SK-N-MC (cell line): ENCODE measurements at regions not wholly inside any gene's neighbourhood (a gene's known extent, or its start where the extent isn't known, plus 50 kb on each side); places are given as distances from the start of the nearest gene placed in this dataset.

ENCODE experiments used
- EZH2 ChIP-seq: fragments of 200-600 bp; sonication (generic); IDR thresholded peaks from one replicate; pipeline ENCODE4 v1.6.1; 2017; ENCODE audit warnings: antibody characterized with exemption
- FOXP2 ChIP-seq: optimal IDR thresholded peaks from 2 replicates; pipeline ENCODE3; 2011; ENCODE audit warnings: mild to moderate bottlenecking, moderate library complexity; ENCODE audit not compliant: insufficient read depth; ENCODE audit errors: extremely low read length, control extremely low read depth
- POLR2AphosphoS5 ChIP-seq: IDR thresholded peaks from 2 replicates; pipeline ENCODE4 v1.6.1; 2012; ENCODE audit warnings: mild to moderate bottlenecking, low read depth, low read length, borderline replicate concordance

- TF ChIP-seq POLR2AphosphoS5 (no peak), EZH2 (no peak), FOXP2 (no peak)
These were observed 56.3 kb upstream of the JUN start for GRCh38 chr1:58839846-58840835.
